22Rv1 (cell line): ENCODE measurements at regions not wholly inside any gene's neighbourhood (a gene's known extent, or its start where the extent isn't known, plus 50 kb on each side); places are given as distances from the start of the nearest gene placed in this dataset.

Experiments
- H3K27ac ChIP-seq: fragments of 450-650 bp; 2 replicates; pipeline ENCODE4 v1.5.1; 2017
- ZFX ChIP-seq: fragments of 450-650 bp; IDR thresholded peaks from 2 replicates; pipeline ENCODE4 v1.6.1; 2017; ENCODE audit warnings: antibody characterized with exemption, borderline replicate concordance
- TF ChIP-seq, protein P1 (sequence below): fragments of 450-650 bp; IDR thresholded peaks from 2 replicates; pipeline ENCODE4 v1.5.1; 2017; ENCODE audit warnings: mild to moderate bottlenecking

DNA sequence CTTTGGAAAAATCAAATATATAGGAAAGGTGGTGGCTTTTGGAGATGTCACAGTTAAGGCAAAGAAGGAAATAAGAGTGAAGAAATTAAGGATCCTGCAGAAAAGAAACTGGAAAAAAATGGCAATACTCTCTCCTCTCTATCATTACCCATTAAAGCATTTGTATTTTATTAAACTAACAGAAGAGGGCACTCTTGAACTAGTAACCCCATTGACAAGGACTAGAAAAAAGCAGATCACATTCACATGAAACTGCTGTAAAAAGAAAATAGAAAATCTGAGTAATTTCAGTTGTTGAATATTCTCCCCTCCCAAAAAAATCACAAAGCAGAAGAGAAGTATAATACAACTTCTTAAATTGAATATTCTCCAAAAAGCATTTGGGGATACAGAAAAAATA, 104.1 kb upstream of the SLC35B3 start:
- TF ChIP-seq, protein P1, sequence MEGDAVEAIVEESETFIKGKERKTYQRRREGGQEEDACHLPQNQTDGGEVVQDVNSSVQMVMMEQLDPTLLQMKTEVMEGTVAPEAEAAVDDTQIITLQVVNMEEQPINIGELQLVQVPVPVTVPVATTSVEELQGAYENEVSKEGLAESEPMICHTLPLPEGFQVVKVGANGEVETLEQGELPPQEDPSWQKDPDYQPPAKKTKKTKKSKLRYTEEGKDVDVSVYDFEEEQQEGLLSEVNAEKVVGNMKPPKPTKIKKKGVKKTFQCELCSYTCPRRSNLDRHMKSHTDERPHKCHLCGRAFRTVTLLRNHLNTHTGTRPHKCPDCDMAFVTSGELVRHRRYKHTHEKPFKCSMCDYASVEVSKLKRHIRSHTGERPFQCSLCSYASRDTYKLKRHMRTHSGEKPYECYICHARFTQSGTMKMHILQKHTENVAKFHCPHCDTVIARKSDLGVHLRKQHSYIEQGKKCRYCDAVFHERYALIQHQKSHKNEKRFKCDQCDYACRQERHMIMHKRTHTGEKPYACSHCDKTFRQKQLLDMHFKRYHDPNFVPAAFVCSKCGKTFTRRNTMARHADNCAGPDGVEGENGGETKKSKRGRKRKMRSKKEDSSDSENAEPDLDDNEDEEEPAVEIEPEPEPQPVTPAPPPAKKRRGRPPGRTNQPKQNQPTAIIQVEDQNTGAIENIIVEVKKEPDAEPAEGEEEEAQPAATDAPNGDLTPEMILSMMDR = peak; percentile 53
- TF ChIP-seq ZFX = no peak
- H3K27ac ChIP-seq = no peak overlapping the region

DNA sequence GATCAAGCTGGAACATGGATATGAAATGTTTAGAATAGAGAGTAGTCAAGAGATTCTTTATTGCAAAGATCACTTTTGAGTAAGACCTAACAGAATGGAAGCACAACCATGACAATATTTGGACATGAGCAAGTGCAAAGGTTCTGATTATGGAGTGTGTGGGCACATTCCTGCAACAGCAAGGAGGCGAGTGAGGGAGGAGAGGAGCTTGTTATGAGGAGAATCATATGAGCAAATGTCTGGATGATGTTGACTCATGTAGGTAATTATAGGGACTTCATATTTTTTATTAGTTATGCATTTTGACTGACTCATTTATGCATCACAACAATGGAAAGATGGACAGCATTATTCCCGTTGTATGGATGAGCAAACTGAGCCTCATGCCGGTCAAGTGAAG, 100.8 kb upstream of the SLC35B3 start:
- TF ChIP-seq, protein P1 = no peak
- no peak for TF ChIP-seq ZFX
- no peak overlapping the region for H3K27ac ChIP-seq

DNA sequence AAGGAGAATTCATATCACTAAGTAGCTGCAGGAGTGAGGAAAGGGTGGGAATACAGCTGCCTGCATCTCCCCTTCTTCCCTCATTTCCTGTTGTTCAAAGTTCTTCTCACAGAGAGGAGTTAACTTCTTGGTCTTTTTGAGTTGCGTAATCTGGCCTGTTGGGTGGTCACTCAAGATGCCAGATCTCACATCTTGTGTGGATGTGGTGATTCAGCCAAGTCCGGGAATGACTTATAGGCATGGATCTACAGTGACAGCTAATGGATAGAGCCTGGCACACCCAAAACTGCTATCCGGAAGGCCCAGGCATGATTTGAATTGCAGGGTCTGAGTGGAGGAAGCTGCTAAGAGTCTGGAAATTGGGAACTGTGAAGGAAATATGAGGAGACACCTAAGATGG, 100.2 kb upstream of the SLC35B3 start:
- TF ChIP-seq ZFX = no peak
- H3K27ac ChIP-seq = no peak overlapping the region

DNA sequence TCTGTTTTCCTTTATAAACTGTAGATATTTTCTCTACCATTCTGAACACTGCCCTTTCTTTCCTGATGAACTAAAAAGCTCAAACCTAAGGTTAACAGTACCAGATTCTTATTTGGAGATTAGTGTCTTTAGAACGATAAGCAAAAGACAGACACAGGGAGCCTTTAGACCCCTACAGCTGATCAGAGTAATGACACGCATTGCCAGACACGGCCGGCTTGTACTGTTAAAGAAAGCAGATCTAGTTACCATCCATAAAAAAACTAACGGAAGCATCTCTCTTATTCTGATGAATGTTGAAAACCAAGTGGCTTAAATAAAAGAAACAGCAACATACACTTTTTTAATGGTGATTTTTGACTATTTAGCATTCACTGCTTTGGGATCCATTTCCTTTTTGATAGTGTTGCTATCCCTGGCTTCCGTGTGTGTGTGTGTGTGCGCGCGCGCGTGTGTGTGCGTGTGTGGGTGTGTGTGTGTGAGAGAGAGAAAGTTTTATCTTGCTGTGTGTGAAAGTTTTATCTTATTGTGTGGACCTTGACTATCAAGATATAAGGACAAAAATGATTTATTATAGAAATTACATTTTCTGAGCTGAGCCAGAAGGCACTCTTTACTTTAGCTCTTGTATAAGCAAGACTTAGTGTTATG, 95.6 kb upstream of the SLC35B3 start:
- no peak overlapping the region for H3K27ac ChIP-seq
- TF ChIP-seq ZFX = no peak
- TF ChIP-seq, protein P1 = no peak

DNA sequence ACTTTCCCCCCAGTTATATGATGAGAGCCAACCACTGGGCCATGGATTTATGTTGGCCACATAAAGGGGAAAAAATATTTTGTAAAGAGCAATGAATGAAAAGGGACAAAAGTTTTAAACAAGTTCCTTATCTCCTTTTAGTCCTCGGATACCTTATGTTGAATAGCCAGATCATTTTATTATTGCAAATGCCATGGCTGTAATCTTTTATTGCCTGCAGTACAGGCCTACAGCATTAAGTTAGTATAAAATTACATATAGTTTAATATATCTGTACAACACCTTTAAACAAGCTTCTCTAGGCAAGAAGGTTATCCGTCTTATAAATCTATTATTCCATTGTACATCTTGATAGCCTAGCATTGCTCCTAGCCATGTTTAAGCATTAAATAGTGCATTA, 93.9 kb upstream of the SLC35B3 start:
- no peak overlapping the region for H3K27ac ChIP-seq
- TF ChIP-seq, protein P1 = no peak
- no peak for TF ChIP-seq ZFX

DNA sequence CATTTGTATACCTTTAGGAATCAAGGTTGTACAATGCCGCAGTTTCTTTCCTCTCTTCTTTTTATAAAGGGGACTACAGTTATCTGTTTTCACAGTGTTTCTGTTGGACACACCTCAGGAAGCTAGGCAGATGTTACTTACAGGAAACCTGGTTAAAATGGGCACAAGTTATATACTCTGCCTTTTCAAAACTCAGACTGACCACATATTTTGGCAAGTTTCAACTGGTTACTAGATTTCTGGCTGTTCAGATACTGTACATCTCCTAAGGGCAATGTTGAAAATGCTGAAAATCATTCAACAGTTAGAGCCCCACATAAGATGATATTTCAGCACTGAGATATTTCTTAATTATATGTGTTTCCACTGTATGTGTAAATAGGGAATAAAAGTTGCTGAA, 92.5 kb upstream of the SLC35B3 start:
- TF ChIP-seq, protein P1 = no peak
- TF ChIP-seq ZFX = no peak
- no peak overlapping the region for H3K27ac ChIP-seq

DNA sequence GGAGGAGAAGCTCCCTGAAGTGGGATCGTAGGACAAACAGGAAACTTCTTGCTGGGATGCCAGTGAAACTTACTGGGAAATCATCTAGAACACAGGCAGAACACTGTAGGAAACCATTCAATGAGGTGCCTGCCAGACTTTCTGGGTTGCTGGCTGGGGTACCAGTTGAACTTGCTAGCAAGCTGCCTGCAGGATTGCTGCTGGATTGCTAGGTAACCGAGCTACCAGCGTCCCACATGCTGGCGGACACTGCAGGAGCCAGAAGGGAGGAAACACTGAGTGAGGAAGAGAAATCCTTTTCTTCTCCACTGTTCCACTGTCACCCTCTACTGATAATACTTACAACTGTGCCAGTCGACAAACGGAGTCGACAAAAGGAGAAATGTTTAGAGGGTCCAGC, 91.3 kb upstream of the SLC35B3 start:
- TF ChIP-seq, protein P1 = no peak
- TF ChIP-seq ZFX = no peak
- no peak overlapping the region for H3K27ac ChIP-seq

DNA sequence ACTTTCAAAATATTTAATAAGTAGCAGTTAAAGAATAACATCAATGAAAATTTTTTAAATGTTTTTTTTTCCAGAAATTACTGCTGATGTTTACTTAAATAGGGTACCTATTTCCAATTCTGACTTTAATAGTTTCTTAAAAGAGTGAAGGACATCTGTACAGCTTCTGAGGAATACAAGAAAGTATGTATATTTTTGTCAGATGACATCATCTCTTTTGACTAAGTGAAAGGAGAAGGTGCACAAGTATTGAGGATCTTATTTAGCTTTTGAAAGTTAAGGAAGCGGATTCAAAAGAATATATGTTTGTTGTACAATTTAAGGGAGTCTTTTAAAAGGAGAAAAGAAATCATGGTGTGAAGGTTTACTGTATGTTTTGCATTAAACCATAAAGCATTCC, 90.0 kb upstream of the SLC35B3 start:
- H3K27ac ChIP-seq = no peak overlapping the region
- TF ChIP-seq, protein P1 = no peak
